HUES48 (cell line): ENCODE measurements at regions not wholly inside any gene's neighbourhood (a gene's known extent, or its start where the extent isn't known, plus 50 kb on each side); places are given as distances from the start of the nearest gene placed in this dataset.

Experiments
- H3K27ac ChIP-seq: one replicate; pipeline ENCODE4 v1.7.0; 2013; ENCODE audit warnings: low read depth, low read length, inconsistent platforms
- H3K27me3 ChIP-seq: 2 replicates; pipeline ENCODE4 v1.6.1; 2013; ENCODE audit warnings: mild to moderate bottlenecking, low read length; ENCODE audit not compliant: control insufficient read depth, insufficient read depth
- H3K36me3 ChIP-seq: 2 replicates; pipeline ENCODE4 v1.6.1; 2013; ENCODE audit warnings: low read length; ENCODE audit not compliant: control insufficient read depth, insufficient read depth
- H3K4me1 ChIP-seq: 2 replicates; pipeline ENCODE4 v1.6.1; 2013; ENCODE audit warnings: mild to moderate bottlenecking, low read length; ENCODE audit not compliant: control insufficient read depth, insufficient read depth
- H3K4me3 ChIP-seq: 2 replicates; pipeline ENCODE4 v1.5.1; 2013; ENCODE audit warnings: mild to moderate bottlenecking, low read depth, low read length
- H3K9ac ChIP-seq: 2 replicates; pipeline ENCODE4 v1.6.1; 2013; ENCODE audit warnings: mild to moderate bottlenecking, low read depth, low read length, moderate library complexity
- H3K9me3 ChIP-seq: 2 replicates; pipeline ENCODE4 v1.6.1; 2013; ENCODE audit warnings: low read length; ENCODE audit not compliant: control insufficient read depth, insufficient read depth

- H3K27me3 ChIP-seq = no peaks in the 10 kb centered on the region
- H3K4me3 ChIP-seq = no peak overlapping the region
- H3K9me3 ChIP-seq = peaks cover 15% of the 10 kb centered on the region
Measured at GRCh38 chr10:124268976-124269375, 149.7 kb downstream of the OAT start.

GRCh38 chr10:124267911-124268549 is 150.7 kb downstream of the OAT start:
- Histone ChIP-seq H3K27me3 (no peaks in the 10 kb centered on the region), H3K4me3 (no peak overlapping the region), H3K4me1 (no peaks in the 10 kb centered on the region), H3K9me3 (peaks cover 8% of the 10 kb centered on the region), H3K36me3 (no peaks in the 10 kb centered on the region), H3K27ac (no peak overlapping the region), H3K9ac (no peak overlapping the region)

More at GRCh38 chr10:124268976-124269375, 149.7 kb downstream of the OAT start:
- no peak overlapping the region for H3K27ac ChIP-seq
- no peak overlapping the region for H3K9ac ChIP-seq
- no peaks in the 10 kb centered on the region for H3K36me3 ChIP-seq
- H3K4me1 ChIP-seq = no peaks in the 10 kb centered on the region

DNA sequence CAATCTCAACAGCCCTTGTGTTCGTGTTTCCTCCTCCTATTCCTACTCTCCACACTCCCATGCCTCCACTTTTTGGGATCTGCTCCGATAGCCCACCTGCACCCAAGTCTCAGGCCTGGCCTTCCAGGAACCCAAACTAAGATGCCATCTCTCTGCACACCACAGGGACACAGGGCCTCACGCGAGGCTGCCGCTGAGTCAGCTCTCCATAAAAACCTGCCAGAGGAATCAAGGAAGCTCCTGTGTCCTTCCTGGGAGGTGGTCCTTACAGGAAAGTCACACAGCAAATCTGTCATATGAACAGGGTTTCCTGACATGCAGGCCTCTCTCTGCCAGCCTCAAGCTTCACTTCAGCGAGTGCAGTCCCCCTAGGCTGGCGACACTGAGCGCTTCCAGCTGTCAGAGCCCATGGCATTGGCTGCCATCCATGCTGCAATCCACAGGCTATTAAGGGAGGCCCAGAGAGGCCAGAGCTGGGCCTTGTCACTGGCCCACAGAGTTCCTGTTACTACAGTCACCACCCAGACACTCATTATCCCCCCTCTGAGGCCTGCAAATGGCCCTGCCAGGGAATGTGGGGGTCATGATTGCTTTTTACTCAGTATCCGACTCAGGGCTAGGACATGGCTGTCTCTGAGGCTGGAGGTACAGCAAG is 151.4 kb downstream of the OAT start:
- Histone ChIP-seq H3K36me3 (no peaks in the 10 kb centered on the region), H3K27me3 (no peaks in the 10 kb centered on the region), H3K27ac (no peak overlapping the region), H3K4me1 (no peaks in the 10 kb centered on the region), H3K9ac (no peak overlapping the region), H3K9me3 (peaks cover 1% of the 10 kb centered on the region; the same call in 1 of the 2 replicates), H3K4me3 (no peak overlapping the region)

- H3K9ac ChIP-seq = no peak overlapping the region
- no peaks in the 10 kb centered on the region for H3K36me3 ChIP-seq
- no peak overlapping the region for H3K27ac ChIP-seq
- H3K4me3 ChIP-seq = no peak overlapping the region
- H3K27me3 ChIP-seq = no peaks in the 10 kb centered on the region
- H3K9me3 ChIP-seq = no peaks in the 10 kb centered on the region
- H3K4me1 ChIP-seq = no peaks in the 10 kb centered on the region
Measured at GRCh38 chr10:124266468-124267230, 152.1 kb downstream of the OAT start.

DNA sequence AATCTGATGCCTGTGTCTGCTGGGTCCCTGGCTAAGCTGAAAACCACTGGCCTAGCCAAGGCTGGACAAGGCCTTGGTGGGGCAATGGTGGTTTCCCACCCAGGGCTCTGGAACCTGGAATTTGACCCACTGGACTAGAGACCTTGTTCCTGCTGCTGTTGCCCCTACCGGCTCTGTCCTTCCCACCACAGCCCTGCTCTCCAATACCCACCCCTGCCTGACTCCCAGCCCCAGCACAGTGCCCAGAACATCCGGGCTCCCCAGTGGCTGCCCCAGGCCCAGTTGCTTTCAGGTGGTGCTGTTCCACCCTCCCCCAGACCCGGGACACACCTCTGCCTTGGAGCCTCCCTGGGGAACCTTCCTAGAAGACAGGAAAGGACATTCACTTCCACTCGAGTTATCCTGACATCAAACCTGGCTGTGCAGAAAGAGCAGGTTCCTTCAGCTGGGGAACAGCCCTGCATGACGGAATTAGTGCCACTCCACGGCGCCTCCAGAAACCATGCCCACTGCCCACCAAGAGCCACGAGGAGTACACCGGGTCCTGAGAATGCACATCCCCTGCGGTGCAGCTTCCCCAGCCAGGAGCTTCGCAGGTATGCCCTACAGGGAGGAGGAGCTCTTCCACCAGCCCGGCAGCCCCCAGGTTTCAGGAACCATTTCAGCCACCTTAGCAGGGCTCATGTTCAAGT is 152.8 kb downstream of the OAT start:
- no peaks in the 10 kb centered on the region for H3K9me3 ChIP-seq

DNA sequence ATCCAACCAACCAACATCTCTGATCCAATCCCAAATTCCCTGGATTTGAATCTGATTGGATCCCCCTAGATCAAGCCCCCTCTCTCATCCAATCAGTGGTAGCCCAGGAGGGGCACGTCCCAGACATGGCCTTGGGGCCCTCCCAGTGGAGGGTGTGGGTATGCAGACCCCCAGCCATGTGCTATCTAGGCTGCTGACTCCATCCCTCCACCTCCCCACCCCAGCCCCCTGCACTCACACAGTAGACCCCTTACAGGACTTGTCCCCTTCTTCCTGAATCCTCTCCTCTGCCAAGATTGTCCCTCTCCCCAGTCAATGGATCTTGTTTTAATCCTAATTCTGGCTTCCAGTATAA is 153.4 kb downstream of the OAT start:
- Histone ChIP-seq H3K27ac (no peak overlapping the region), H3K9me3 (no peaks in the 10 kb centered on the region), H3K36me3 (no peaks in the 10 kb centered on the region), H3K9ac (no peak overlapping the region), H3K4me1 (no peaks in the 10 kb centered on the region), H3K4me3 (no peak overlapping the region), H3K27me3 (no peaks in the 10 kb centered on the region)

More for the DNA sequence above, 152.8 kb downstream of the OAT start:
- H3K27ac ChIP-seq = no peak overlapping the region
- H3K27me3 ChIP-seq = no peaks in the 10 kb centered on the region
- no peaks in the 10 kb centered on the region for H3K4me1 ChIP-seq
- H3K36me3 ChIP-seq = no peaks in the 10 kb centered on the region
- no peak overlapping the region for H3K9ac ChIP-seq
- no peak overlapping the region for H3K4me3 ChIP-seq

DNA sequence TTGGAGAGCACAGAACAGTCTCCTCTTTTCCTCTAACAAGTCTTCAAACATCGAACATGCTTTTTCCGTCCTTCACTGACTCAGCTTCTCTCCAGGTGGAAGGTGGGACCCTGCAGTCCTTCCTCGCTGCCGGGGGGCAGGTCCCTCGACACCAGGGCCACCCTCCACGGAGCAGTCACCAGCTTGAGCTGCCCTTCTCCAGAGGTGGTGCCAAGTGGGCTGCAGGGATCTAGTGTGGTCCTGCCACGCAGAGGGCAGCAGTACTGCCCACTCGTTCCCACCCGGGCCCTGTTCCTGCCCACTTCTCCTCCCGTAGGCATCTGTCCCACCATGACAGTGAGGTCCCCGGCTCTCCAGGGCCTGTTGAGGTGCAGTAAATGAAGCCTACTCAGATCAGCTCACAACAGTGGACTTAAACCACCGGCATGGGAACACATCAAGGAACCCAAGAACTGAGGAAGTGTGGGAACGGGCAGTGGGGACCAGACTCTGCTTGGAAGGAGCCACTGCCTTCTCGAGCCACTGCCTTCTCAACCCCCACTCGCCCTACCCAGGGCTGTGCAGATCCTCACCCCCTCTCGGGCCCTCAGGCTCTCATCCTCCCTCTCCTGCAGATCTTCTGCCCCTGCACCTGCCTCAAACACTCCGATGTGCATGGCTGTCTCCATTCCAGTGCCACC is 153.9 kb downstream of the OAT start:
- no peak overlapping the region for H3K9ac ChIP-seq
- H3K9me3 ChIP-seq = no peaks in the 10 kb centered on the region
- no peaks in the 10 kb centered on the region for H3K4me1 ChIP-seq
- no peak overlapping the region for H3K27ac ChIP-seq
- H3K4me3 ChIP-seq = no peak overlapping the region
- no peaks in the 10 kb centered on the region for H3K27me3 ChIP-seq
- no peaks in the 10 kb centered on the region for H3K36me3 ChIP-seq

GRCh38 chr10:124264271-124264670 is 154.5 kb downstream of the OAT start:
- Histone ChIP-seq H3K9me3 (no peaks in the 10 kb centered on the region), H3K27me3 (no peaks in the 10 kb centered on the region), H3K27ac (no peak overlapping the region), H3K9ac (no peak overlapping the region), H3K36me3 (no peaks in the 10 kb centered on the region), H3K4me3 (no peak overlapping the region), H3K4me1 (no peaks in the 10 kb centered on the region)

- Histone ChIP-seq H3K4me3 (no peak overlapping the region), H3K27me3 (no peaks in the 10 kb centered on the region), H3K9me3 (no peaks in the 10 kb centered on the region), H3K9ac (no peak overlapping the region), H3K4me1 (no peaks in the 10 kb centered on the region), H3K36me3 (no peaks in the 10 kb centered on the region), H3K27ac (no peak overlapping the region)
Measured at GRCh38 chr10:124263726-124264125, 155.0 kb downstream of the OAT start.

DNA sequence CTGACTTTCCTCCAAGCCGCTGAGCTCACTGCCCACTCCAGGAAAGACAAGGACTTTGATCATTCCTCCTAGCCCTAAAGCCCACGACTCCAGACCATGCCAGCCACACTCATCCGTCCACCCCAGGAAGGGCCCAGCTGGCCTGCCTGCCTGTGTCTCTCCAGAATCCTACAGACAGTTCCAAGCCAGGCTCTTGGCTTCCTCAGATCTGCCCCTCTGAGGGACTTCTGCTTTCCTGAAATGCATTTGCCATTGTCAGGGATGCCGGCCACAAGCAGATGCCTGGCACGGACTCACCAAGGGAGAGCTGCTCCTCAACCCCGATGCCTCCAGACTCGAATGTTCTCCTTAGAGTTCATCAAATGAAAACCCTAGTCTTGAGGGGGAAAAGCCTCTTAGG is 155.8 kb downstream of the OAT start:
- H3K4me1 ChIP-seq = no peaks in the 10 kb centered on the region
- H3K9ac ChIP-seq = no peak overlapping the region
- no peak overlapping the region for H3K27ac ChIP-seq
- no peaks in the 10 kb centered on the region for H3K9me3 ChIP-seq
- no peak overlapping the region for H3K4me3 ChIP-seq
- H3K27me3 ChIP-seq = no peaks in the 10 kb centered on the region
- no peaks in the 10 kb centered on the region for H3K36me3 ChIP-seq
